IMR-90 (cell line): ENCODE measurements at regions not wholly inside any gene's neighbourhood (a gene's known extent, or its start where the extent isn't known, plus 50 kb on each side); places are given as distances from the start of the nearest gene placed in this dataset.

Experiments
- ATAC-seq: fragments of 200-7000 bp; cut with Tn5 transposase; 2 replicates; pipeline ENCODE4 v1.9.1; 2020; ENCODE audit warnings: low read depth, mild to moderate bottlenecking, moderate library complexity
- BruUV-seq: library from RNA; stranded (reverse); fragments of 400-500 nt; replicated peaks from 2 replicates; lab custom pipeline; 2021; lab: Mats Ljungman, UMichigan
- CTCF ChIA-PET: fragments of 300-600 bp; formaldehyde crosslinking; extraction: SDS; loops from one replicate; lab custom pipeline; 2021; ENCODE audit warnings: antibody characterized with exemption; lab: Yijun Ruan, JAX
- POLR2A ChIA-PET: fragments of 300-600 bp; sonication (Branson Sonifier 250); formaldehyde crosslinking; loops from one replicate; lab custom pipeline; 2022; ENCODE audit warnings: antibody characterized with exemption; ENCODE audit not compliant: unreplicated experiment; lab: Charles Lee
- DNase-seq: peaks from one replicate; pipeline ENCODE4 v3.0.0; 2013
- H2AFZ ChIP-seq: replicated peaks from 2 replicates; pipeline ENCODE3; 2013; ENCODE audit warnings: low read length, mild to moderate bottlenecking; ENCODE audit not compliant: poor library complexity
- H2AK5ac ChIP-seq: 2 replicates; pipeline ENCODE4 v1.6.1; 2013; ENCODE audit warnings: low read depth, low read length, inconsistent platforms
- H2AK9ac ChIP-seq: replicated peaks from 2 replicates; pipeline ENCODE3; 2013; ENCODE audit warnings: mild to moderate bottlenecking, low read depth, low read length, moderate library complexity; ENCODE audit not compliant: poor library complexity
- H2BK120ac ChIP-seq: 2 replicates; pipeline ENCODE4 v1.6.1; 2013; ENCODE audit warnings: low read depth, low read length, inconsistent platforms
- H2BK15ac ChIP-seq: 3 replicates; pipeline ENCODE4 v1.6.1; 2013; ENCODE audit warnings: low read depth, low read length, inconsistent platforms
- H2BK20ac ChIP-seq: 2 replicates; pipeline ENCODE4 v1.6.1; 2013; ENCODE audit warnings: low read depth, mild to moderate bottlenecking, inconsistent platforms, low read length, moderate library complexity
- H2BK5ac ChIP-seq: 2 replicates; pipeline ENCODE4 v1.6.1; 2013; ENCODE audit warnings: mild to moderate bottlenecking, low read depth, low read length, inconsistent platforms; ENCODE audit not compliant: poor library complexity, severe bottlenecking
- H3K14ac ChIP-seq: replicated peaks from 2 replicates; pipeline ENCODE4 v1.6.1; 2013; ENCODE audit warnings: low read depth, low read length, inconsistent platforms
- H3K18ac ChIP-seq: 2 replicates; pipeline ENCODE4 v1.6.1; 2013; ENCODE audit warnings: low read depth, low read length, control low read depth
- H3K23ac ChIP-seq: 2 replicates; pipeline ENCODE4 v1.6.1; 2013; ENCODE audit warnings: low read depth, low read length, inconsistent platforms
- H3K27ac ChIP-seq: 2 replicates; pipeline ENCODE4 v1.5.1; 2013; ENCODE audit warnings: mild to moderate bottlenecking, control low read depth, low read length; ENCODE audit not compliant: insufficient read depth
- H3K27me3 ChIP-seq: 2 replicates; pipeline ENCODE4 v1.6.1; 2013; ENCODE audit warnings: low read length; ENCODE audit not compliant: control insufficient read depth, insufficient read depth
- H3K36me3 ChIP-seq: 2 replicates; pipeline ENCODE4 v1.6.1; 2013; ENCODE audit warnings: low read length, mixed read lengths; ENCODE audit not compliant: control insufficient read depth, insufficient read depth
- H3K4ac ChIP-seq: 2 replicates; pipeline ENCODE4 v1.6.1; 2013; ENCODE audit warnings: low read depth, low read length, inconsistent platforms
- H3K4me1 ChIP-seq: 2 replicates; pipeline ENCODE4 v1.6.1; 2013; ENCODE audit warnings: low read length, mixed read lengths; ENCODE audit not compliant: control insufficient read depth, insufficient read depth
- H3K4me2 ChIP-seq: 2 replicates; pipeline ENCODE4 v1.6.1; 2013; ENCODE audit warnings: low read depth, mild to moderate bottlenecking, control low read depth, low read length, moderate library complexity
- H3K4me3 ChIP-seq: 2 replicates; pipeline ENCODE4 v1.5.1; 2013; ENCODE audit warnings: low read depth, mild to moderate bottlenecking, control low read depth, low read length, moderate library complexity; ENCODE audit not compliant: insufficient read depth
- H3K56ac ChIP-seq: 2 replicates; pipeline ENCODE4 v1.6.1; 2013; ENCODE audit warnings: low read length, inconsistent platforms; ENCODE audit not compliant: insufficient read depth; ENCODE audit errors: extremely low read depth
- H3K79me1 ChIP-seq, 2 experiments: 2 replicates each; pipeline ENCODE4 v1.6.1; 2013; ENCODE audit warnings: low read length in 2 of 2, inconsistent platforms in 1 of 2, low read depth in 1 of 2
- H3K9ac ChIP-seq: 2 replicates; pipeline ENCODE4 v1.6.1; 2013; ENCODE audit warnings: low read depth, low read length, control low read depth
- H3K9me1 ChIP-seq: 2 replicates; pipeline ENCODE4 v1.6.1; 2013; ENCODE audit warnings: low read length, inconsistent platforms; ENCODE audit not compliant: insufficient read depth
- H3K9me3 ChIP-seq: 2 replicates; pipeline ENCODE4 v1.6.1; 2013; ENCODE audit warnings: low read length; ENCODE audit not compliant: control insufficient read depth, insufficient read depth
- H4K20me1 ChIP-seq: 2 replicates; pipeline ENCODE4 v1.6.1; 2013; ENCODE audit warnings: low read length, inconsistent platforms; ENCODE audit not compliant: insufficient read depth
- H4K5ac ChIP-seq: 2 replicates; pipeline ENCODE4 v1.6.1; 2013; ENCODE audit warnings: mild to moderate bottlenecking, low read depth, low read length, control low read depth
- H4K8ac ChIP-seq, 2 experiments: 2 replicates each; pipeline ENCODE4 v1.6.1; 2013; ENCODE audit warnings: low read depth in 2 of 2, low read length in 2 of 2, control low read depth in 1 of 2, inconsistent platforms in 1 of 2
- H4K91ac ChIP-seq: 2 replicates; pipeline ENCODE4 v1.6.1; 2013; ENCODE audit warnings: low read depth, low read length, inconsistent platforms; ENCODE audit not compliant: insufficient read depth
- CEBPB ChIP-seq: IDR thresholded peaks from 2 replicates; pipeline ENCODE4 v1.6.1; 2012; ENCODE audit warnings: low read depth, low read length, improper control_type of control experiment
- POLR2A ChIP-seq: IDR thresholded peaks from 2 replicates; pipeline ENCODE4 v1.6.1; 2012; ENCODE audit warnings: mild to moderate bottlenecking, low read depth, low read length
- WGBS, 2 experiments: methylation state at CpG; one replicate each; pipeline versions ENCODE4 v1.1.5 to v1.1.7; 2013; ENCODE audit warnings: missing lambda C conversion rate in 2 of 2; ENCODE audit not compliant: insufficient read length in 1 of 2; ENCODE audit errors: extremely low coverage in 2 of 2; 5-methylcytosine and 5-hydroxymethylcytosine counted together
- dilution Hi-C: fragments of 300-500 bp; cut with HindIII; formaldehyde crosslinking; loops from one replicate; pipeline ENCODE4 v1.14.3; 2018; ENCODE audit warnings: low sequenced_read_pairs; ENCODE audit not compliant: unreplicated experiment
- in situ Hi-C: fragments of 300-500 bp; cut with MboI; formaldehyde crosslinking; loops from 3 replicates; pipeline ENCODE4 v1.14.3; 2019; ENCODE audit warnings: low sequenced_read_pairs, inconsistent platforms, mixed read lengths
- intact Hi-C: fragments of 100-400 bp; cut with micrococcal nuclease; formaldehyde crosslinking; loops from 2 replicates; pipeline ENCODE4 v1.10.0; 2022

DNA sequence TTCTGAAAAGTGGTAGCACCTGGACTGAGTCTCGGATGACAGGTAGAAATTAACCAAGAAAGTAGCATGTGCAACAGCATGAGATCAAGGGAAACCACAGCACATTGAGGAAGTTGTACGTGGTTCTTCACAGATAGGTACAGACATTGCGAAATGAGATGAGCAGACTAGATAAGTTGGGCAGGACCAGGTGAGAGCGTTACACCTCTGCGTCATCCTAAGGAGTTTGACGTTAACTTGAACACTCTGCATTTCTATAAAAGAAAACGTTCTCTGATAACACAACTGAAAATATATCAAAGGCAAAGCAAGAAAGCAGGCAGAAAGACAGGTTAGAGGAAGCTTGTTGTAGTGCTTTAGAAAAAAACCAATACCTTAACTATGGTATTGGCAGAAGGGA, 98.5 kb upstream of the RASSF8 start:
- Histone ChIP-seq H4K8ac (no peak overlapping the region), H2AK9ac (no peak overlapping the region), H4K20me1 (no peaks in the 10 kb centered on the region), H3K56ac (no peak overlapping the region), H3K4me2 (no peak overlapping the region), H3K4ac (no peak overlapping the region), H3K27ac (no peak overlapping the region), H3K4me1 (no peaks in the 10 kb centered on the region), H2BK20ac (0 out of 2 replicates have a peak overlapping the region, but pooled peaks have one; percentile 20), H3K4me3 (no peak overlapping the region), H3K18ac (no peak overlapping the region), H2AK5ac (no peak overlapping the region), H2BK5ac (no peak overlapping the region), H3K79me1 (no peaks in the 10 kb centered on the region), H3K14ac (no peak overlapping the region), H4K91ac (no peak overlapping the region), H3K23ac (no peak overlapping the region), H3K9me1 (no peaks in the 10 kb centered on the region), H2AFZ (no peak overlapping the region), H3K9ac (no peak overlapping the region), H3K36me3 (no peaks in the 10 kb centered on the region), H2BK120ac (no peak overlapping the region), H3K27me3 (no peaks in the 10 kb centered on the region), H3K9me3 (no peaks in the 10 kb centered on the region), H4K5ac (no peak overlapping the region), H2BK15ac (no peak overlapping the region)
- BruUV-seq: no TSS peak
- intact Hi-C loops (loop anchor here (10.0 kb wide), 1 partner anchor 75 kb away; no protein-coding TSS in a partner anchor), dilution Hi-C loops (no loop called here), in situ Hi-C loops (no loop called here)
- 89% methylated on average over 1 of the region's 7 CpGs; no CpG with 5 or more reads in 1 of the 2 experiments for WGBS, 2 experiments
- ATAC-seq (no peak), DNase-seq (no peak)
- CTCF ChIA-PET: no interaction called here
- TF ChIP-seq CEBPB (peak; percentile 76), POLR2A (no peak)
- POLR2A ChIA-PET: no interaction called here
